Upper lobe of right lung (tissue), 1 donor: ENCODE measurements at regions not wholly inside any gene's neighbourhood (a gene's known extent, or its start where the extent isn't known, plus 50 kb on each side); places are given as distances from the start of the nearest gene placed in this dataset.

Experiments used
- ATAC-seq: fragments of 200-7000 bp; cut with Tn5 transposase; one replicate; pipeline ENCODE4 v1.9.1; 2020; ENCODE audit warnings: mild to moderate bottlenecking, moderate library complexity
- DNase-seq: peaks from one replicate; pipeline ENCODE4 v3.0.0-alpha.2; 2020
- H3K27ac ChIP-seq: fragments of 200-600 bp; one replicate; pipeline ENCODE4 v1.8.0; 2022
- H3K27me3 ChIP-seq: fragments of 200-600 bp; one replicate; pipeline ENCODE4 v1.8.0; 2022; ENCODE audit warnings: mild to moderate bottlenecking
- H3K36me3 ChIP-seq: fragments of 200-600 bp; one replicate; pipeline ENCODE4 v1.8.0; 2022
- H3K4me1 ChIP-seq: fragments of 200-600 bp; one replicate; pipeline ENCODE4 v1.8.0; 2022
- H3K4me3 ChIP-seq: fragments of 200-600 bp; one replicate; pipeline ENCODE4 v1.8.0; 2022; ENCODE audit warnings: mild to moderate bottlenecking
- H3K9me3 ChIP-seq: fragments of 200-600 bp; one replicate; pipeline ENCODE4 v1.8.0; 2022
- CTCF ChIP-seq: fragments of 200-600 bp; IDR thresholded peaks from one replicate; pipeline ENCODE4 v1.8.0; 2022; ENCODE audit warnings: antibody characterized with exemption
- intact Hi-C: fragments of 100-400 bp; cut with DNase I; formaldehyde crosslinking; loops from one replicate; pipeline ENCODE4 v1.11.0; 2022
- donor health status: DM: no; HTN: yes; CAD: no; lungs with severe emphysema.

- Histone ChIP-seq H3K36me3 (no peaks in the 10 kb centered on the region), H3K27ac (no peak overlapping the region), H3K9me3 (no peaks in the 10 kb centered on the region), H3K4me1 (no peaks in the 10 kb centered on the region), H3K27me3 (no peaks in the 10 kb centered on the region), H3K4me3 (no peak overlapping the region)
- DNase-seq (no peak), ATAC-seq (no peak)
- TF ChIP-seq CTCF = no peak
- intact Hi-C loops = no loop called here
These were observed 422.4 kb downstream of the DIPK2A start for GRCh38 chr3:144394032-144394431.

- ATAC-seq = no peak
- no peaks in the 10 kb centered on the region for H3K4me1 ChIP-seq
- no peak overlapping the region for H3K27ac ChIP-seq
- intact Hi-C loops = no loop called here
- no peaks in the 10 kb centered on the region for H3K27me3 ChIP-seq
- H3K9me3 ChIP-seq = no peaks in the 10 kb centered on the region
- DNase-seq = no peak
- no peak overlapping the region for H3K4me3 ChIP-seq
- TF ChIP-seq CTCF = no peak
- H3K36me3 ChIP-seq = no peaks in the 10 kb centered on the region
These were observed 430.8 kb downstream of the DIPK2A start for GRCh38 chr3:144402430-144402829.

- Histone ChIP-seq H3K36me3 (no peaks in the 10 kb centered on the region), H3K4me1 (no peaks in the 10 kb centered on the region), H3K9me3 (no peaks in the 10 kb centered on the region), H3K27me3 (no peaks in the 10 kb centered on the region), H3K27ac (no peak overlapping the region), H3K4me3 (no peak overlapping the region)
- no peak for TF ChIP-seq CTCF
- ATAC-seq (no peak), DNase-seq (no peak)
- intact Hi-C loops = no loop called here
These were observed 431.4 kb downstream of the DIPK2A start for GRCh38 chr3:144403040-144403457.

DNA sequence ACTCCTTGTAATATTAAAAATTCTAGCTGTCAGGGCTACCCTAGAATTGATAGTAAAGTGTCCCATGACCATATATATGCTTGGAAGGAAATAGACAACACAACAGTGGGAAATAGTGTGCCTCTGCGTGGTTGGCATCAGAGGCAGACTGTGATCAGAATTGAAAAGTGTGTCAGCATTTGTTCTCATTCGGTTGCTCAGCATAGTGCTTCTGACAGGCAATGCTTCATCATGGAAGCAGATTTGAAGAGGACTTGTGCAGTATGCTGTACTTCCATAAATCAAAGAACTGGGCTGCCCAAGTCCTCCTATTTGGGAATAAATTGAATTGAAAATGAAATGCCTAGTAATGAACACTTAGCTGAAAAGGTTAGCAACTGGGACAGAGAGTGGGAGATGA lies 435.7 kb downstream of the DIPK2A start:
- no peak for DNase-seq
- H3K4me3 ChIP-seq = no peak overlapping the region
- no peaks in the 10 kb centered on the region for H3K36me3 ChIP-seq
- intact Hi-C loops = no loop called here
- no peak overlapping the region for H3K27ac ChIP-seq
- no peaks in the 10 kb centered on the region for H3K4me1 ChIP-seq
- no peak for TF ChIP-seq CTCF
- H3K9me3 ChIP-seq = no peaks in the 10 kb centered on the region
- no peak for ATAC-seq
- no peaks in the 10 kb centered on the region for H3K27me3 ChIP-seq

DNA sequence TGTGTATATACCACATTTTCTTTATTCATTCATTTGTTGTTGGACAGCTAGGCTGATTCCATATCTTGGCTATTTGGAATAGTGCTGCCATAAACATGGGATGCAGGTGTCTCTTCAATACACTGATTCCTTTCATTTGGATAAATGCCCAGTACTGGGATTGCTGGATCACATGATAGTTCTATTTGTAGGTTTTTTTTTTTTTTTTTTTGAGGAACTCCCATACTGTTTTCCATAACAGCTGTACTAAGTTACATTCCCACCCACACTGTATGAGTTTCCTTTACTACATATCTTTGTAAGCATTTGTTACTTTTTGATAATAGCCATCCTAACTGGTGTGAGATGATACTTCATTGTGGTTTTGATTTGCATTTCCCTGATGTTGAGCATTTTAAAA lies 437.7 kb downstream of the DIPK2A start:
- Histone ChIP-seq H3K4me1 (no peaks in the 10 kb centered on the region), H3K36me3 (no peaks in the 10 kb centered on the region), H3K27ac (no peak overlapping the region), H3K9me3 (no peaks in the 10 kb centered on the region), H3K27me3 (no peaks in the 10 kb centered on the region), H3K4me3 (no peak overlapping the region)
- DNase-seq (no peak), ATAC-seq (no peak)
- TF ChIP-seq CTCF = no peak
- intact Hi-C loops = no loop called here

GRCh38 chr3:144413068-144413467 lies 441.4 kb downstream of the DIPK2A start:
- Histone ChIP-seq H3K36me3 (no peaks in the 10 kb centered on the region), H3K27ac (no peak overlapping the region), H3K9me3 (no peaks in the 10 kb centered on the region), H3K4me3 (no peak overlapping the region), H3K4me1 (no peaks in the 10 kb centered on the region), H3K27me3 (no peaks in the 10 kb centered on the region)
- ATAC-seq = no peak
- TF ChIP-seq CTCF = no peak
- intact Hi-C loops = no loop called here
- DNase-seq = no peak
